ENCODE measurements at regions not wholly inside any gene's neighbourhood (a gene's known extent, or its start where the extent isn't known, plus 50 kb on each side); places are given as distances from the start of the nearest gene placed in this dataset.

DNA sequence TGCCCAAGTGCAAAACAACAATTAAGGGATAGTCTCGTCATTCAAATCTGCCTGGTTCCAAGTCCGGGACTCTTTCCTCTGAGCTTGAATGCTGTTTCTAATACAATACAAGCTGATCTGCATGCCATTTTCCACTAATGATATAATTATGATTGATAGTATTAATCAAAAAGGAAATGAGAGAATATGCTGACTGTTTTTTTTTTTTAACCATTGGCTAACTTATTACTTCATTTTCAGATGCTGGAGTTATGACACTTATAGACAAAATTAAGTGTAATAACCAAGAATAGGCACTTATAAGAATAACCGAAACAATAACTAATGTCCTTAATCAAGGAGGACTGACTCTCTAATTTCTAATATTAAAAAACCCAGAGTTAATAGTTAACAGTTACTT lies 343.6 kb downstream of the LPIN1 start:
- TF ChIP-seq MAX (IDR thresholded peaks at IDR 0.05), result no peak
- TF ChIP-seq CTCF (IDR thresholded peaks at IDR 0.05 in 2 of 3, conservative IDR thresholded peaks at IDR 0.05 in 1 of 3; ENCODE audit: borderline replicate concordance in 1 of 3, insufficient read depth in 1 of 3, low read depth in 2 of 3, low read length in 2 of 3), result no peak
